ENCODE measurements at regions not wholly inside any gene's neighbourhood (a gene's known extent, or its start where the extent isn't known, plus 50 kb on each side); places are given as distances from the start of the nearest gene placed in this dataset.

DNA sequence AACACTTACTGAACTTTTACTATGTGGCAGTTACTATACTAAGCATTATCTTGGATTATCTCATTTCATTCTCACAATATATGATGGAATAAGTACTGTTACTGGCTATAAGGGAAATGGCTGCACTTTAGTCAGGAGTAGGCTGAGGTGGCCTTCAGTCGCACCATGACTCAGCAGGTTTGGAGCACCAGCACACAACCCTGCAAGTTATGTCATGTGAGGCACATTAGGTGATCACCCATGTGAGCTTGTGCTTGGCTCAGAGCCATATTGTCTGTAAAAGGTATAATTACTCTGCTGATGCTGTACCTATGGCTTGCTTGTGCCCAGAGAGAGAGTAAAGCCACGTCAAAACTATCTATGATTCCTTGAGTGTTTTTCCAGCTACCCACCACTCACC lies 54.1 kb upstream of the TIPARP start:
- TF ChIP-seq, protein P1, sequence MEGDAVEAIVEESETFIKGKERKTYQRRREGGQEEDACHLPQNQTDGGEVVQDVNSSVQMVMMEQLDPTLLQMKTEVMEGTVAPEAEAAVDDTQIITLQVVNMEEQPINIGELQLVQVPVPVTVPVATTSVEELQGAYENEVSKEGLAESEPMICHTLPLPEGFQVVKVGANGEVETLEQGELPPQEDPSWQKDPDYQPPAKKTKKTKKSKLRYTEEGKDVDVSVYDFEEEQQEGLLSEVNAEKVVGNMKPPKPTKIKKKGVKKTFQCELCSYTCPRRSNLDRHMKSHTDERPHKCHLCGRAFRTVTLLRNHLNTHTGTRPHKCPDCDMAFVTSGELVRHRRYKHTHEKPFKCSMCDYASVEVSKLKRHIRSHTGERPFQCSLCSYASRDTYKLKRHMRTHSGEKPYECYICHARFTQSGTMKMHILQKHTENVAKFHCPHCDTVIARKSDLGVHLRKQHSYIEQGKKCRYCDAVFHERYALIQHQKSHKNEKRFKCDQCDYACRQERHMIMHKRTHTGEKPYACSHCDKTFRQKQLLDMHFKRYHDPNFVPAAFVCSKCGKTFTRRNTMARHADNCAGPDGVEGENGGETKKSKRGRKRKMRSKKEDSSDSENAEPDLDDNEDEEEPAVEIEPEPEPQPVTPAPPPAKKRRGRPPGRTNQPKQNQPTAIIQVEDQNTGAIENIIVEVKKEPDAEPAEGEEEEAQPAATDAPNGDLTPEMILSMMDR (conservative IDR thresholded peaks at IDR 0.05; ENCODE audit: low read depth, low read length), result no peak
- TF ChIP-seq EZH2 (IDR thresholded peaks at IDR 0.05; ENCODE audit: low read length, unreplicated experiment) (no peak), EZH2phosphoT487 (IDR thresholded peaks at IDR 0.05; ENCODE audit: borderline replicate concordance, low read length) (no peak)
